HUES48 (cell line): ENCODE measurements at regions not wholly inside any gene's neighbourhood (a gene's known extent, or its start where the extent isn't known, plus 50 kb on each side); places are given as distances from the start of the nearest gene placed in this dataset.
A peak's percentile ranks its signal among the peaks of the same experiment; 100 is the strongest.
"Not testable (repeated sequence)": the region's sequence is repeated elsewhere in the genome, so short reads cannot be mapped to it uniquely, and the experiment has no call there.

Experiments used
- H3K27ac ChIP-seq: one replicate; pipeline ENCODE4 v1.7.0; 2013; ENCODE audit warnings: low read depth, low read length, inconsistent platforms
- H3K27me3 ChIP-seq: 2 replicates; pipeline ENCODE4 v1.6.1; 2013; ENCODE audit warnings: mild to moderate bottlenecking, low read length; ENCODE audit not compliant: control insufficient read depth, insufficient read depth
- H3K36me3 ChIP-seq: 2 replicates; pipeline ENCODE4 v1.6.1; 2013; ENCODE audit warnings: low read length; ENCODE audit not compliant: control insufficient read depth, insufficient read depth
- H3K4me1 ChIP-seq: 2 replicates; pipeline ENCODE4 v1.6.1; 2013; ENCODE audit warnings: mild to moderate bottlenecking, low read length; ENCODE audit not compliant: control insufficient read depth, insufficient read depth
- H3K4me3 ChIP-seq: 2 replicates; pipeline ENCODE4 v1.5.1; 2013; ENCODE audit warnings: mild to moderate bottlenecking, low read depth, low read length
- H3K9ac ChIP-seq: 2 replicates; pipeline ENCODE4 v1.6.1; 2013; ENCODE audit warnings: mild to moderate bottlenecking, low read depth, low read length, moderate library complexity
- H3K9me3 ChIP-seq: 2 replicates; pipeline ENCODE4 v1.6.1; 2013; ENCODE audit warnings: low read length; ENCODE audit not compliant: control insufficient read depth, insufficient read depth

- Histone ChIP-seq H3K9ac (no peak overlapping the region), H3K9me3 (peaks cover 17% of the 10 kb centered on the region), H3K4me3 (no peak overlapping the region), H3K4me1 (0 out of 2 replicates have a peak, but pooled peaks cover 2% of the 10 kb centered on the region), H3K27ac (no peak overlapping the region), H3K27me3 (no peaks in the 10 kb centered on the region), H3K36me3 (no peaks in the 10 kb centered on the region)
Observed at GRCh38 chr3:118146658-118147375, 887.8 kb downstream of the IGSF11 start.

DNA sequence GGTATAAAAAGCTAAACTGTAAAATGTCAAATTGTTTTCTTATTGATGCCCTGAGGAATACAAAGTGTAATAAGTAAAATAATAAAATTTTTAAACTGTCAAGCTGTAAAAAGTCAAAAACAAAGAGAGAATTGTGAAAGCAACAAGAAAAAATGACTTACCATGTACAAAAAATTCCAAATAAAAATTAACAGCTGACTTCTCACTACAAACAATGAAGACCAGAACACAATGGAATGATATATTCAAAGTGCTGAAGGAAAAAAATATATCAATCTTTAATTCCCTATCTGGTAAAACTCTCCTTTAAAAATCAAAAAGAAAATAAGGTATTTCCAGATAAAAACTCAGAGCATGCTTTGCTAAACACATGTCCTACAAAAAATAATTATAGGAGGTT, 883.5 kb downstream of the IGSF11 start:
- Histone ChIP-seq H3K36me3 (no peaks in the 10 kb centered on the region), H3K9ac (no peak overlapping the region), H3K4me1 (no peaks in the 10 kb centered on the region), H3K27ac (no peak overlapping the region), H3K27me3 (no peaks in the 10 kb centered on the region), H3K9me3 (peaks cover 23% of the 10 kb centered on the region), H3K4me3 (no peak overlapping the region)

DNA sequence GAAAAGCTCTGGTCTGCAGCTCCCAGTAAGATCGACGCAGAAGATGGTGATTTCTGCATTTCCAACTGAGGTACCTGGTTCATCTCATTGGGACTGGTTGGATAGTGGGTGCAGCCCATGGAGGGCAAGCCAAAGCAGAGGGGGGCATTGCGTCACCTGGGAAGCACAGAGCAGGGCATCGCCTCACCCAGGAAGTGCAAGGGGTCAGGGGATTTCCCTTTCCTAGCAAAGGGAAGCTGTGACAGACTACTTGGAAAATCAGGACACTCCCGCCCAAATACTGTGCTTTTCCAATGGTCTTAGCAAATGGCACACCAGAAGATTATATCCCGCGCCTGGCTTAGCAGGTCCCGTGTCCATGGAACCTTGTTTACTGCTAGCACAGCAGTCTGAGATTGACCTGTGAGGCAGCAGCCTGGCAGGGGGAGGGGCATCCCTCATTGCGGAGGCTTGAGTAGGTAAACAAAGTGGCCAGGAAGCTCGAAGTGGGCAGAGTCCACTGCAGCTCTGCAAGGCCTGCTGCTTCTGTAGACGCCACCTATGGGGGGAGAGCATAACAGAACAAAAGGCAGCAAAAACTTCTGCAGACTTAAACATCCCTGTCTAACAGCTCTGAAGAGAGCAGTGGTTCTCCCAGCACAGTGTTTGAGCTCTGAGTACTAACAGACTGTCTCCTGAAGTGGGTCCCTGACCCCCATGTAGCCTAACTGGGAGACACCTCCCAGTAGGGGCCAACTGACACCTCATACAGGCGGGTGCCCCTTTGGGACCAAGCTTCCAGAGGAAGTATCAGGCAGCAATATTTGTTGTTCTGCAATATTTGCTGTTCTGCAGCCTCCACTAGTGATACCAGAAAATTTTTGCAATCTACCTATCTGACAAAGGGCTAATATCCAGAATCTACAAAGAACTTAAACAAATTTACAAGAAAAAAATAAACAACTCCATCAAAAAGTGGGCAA, 871.7 kb downstream of the IGSF11 start:
- H3K27ac ChIP-seq, H3K27me3 ChIP-seq, H3K4me3 ChIP-seq, H3K4me1 ChIP-seq, H3K9ac ChIP-seq, H3K36me3 ChIP-seq: not testable (repeated sequence)
- peaks cover 20% of the 10 kb centered on the region for H3K9me3 ChIP-seq

- H3K36me3 ChIP-seq: no peaks in the 10 kb centered on the region
- H3K4me1 ChIP-seq: peaks cover 10% of the 10 kb centered on the region; the same call in 1 of the 2 replicates
- no peaks in the 10 kb centered on the region for H3K27me3 ChIP-seq
- no peak overlapping the region for H3K9ac ChIP-seq
- peaks cover 19% of the 10 kb centered on the region; the same call in 1 of the 2 replicates for H3K9me3 ChIP-seq
- H3K4me3 ChIP-seq: no peak overlapping the region
- no peak overlapping the region for H3K27ac ChIP-seq
Observed at GRCh38 chr3:118165413-118165812, 869.2 kb downstream of the IGSF11 start.

DNA sequence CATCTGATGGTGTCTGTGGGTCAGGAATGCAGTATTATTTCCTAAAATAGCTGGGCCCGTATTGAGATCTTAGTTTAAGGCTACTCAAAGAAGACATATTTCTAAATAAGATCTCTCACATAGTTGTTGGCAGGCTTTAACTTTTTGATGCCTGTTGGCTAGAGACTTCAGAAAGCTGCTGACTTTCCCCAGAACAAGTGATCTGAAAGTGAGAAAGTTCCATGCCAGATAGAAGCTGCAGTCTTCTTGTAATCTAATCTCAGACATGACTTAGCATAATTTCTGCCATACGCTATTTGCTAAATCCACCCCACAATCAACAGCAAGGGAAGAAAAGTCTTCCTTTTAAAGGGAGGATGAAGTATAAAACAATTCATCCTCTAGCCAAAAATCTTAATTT, 867.1 kb downstream of the IGSF11 start:
- H3K27ac ChIP-seq: no peak overlapping the region
- H3K9ac ChIP-seq: no peak overlapping the region
- H3K36me3 ChIP-seq: no peaks in the 10 kb centered on the region
- no peaks in the 10 kb centered on the region for H3K27me3 ChIP-seq
- no peak overlapping the region for H3K4me3 ChIP-seq
- peaks cover 4% of the 10 kb centered on the region; the same call in 1 of the 2 replicates for H3K9me3 ChIP-seq
- H3K4me1 ChIP-seq: peaks cover 10% of the 10 kb centered on the region; the same call in 1 of the 2 replicates

GRCh38 chr3:118168175-118168574, 866.5 kb downstream of the IGSF11 start:
- Histone ChIP-seq H3K9ac (no peak overlapping the region), H3K4me3 (no peak overlapping the region), H3K4me1 (peaks cover 10% of the 10 kb centered on the region; the same call in 1 of the 2 replicates), H3K27ac (peak overlapping the region; percentile 25), H3K27me3 (no peaks in the 10 kb centered on the region), H3K9me3 (no peaks in the 10 kb centered on the region), H3K36me3 (no peaks in the 10 kb centered on the region)

DNA sequence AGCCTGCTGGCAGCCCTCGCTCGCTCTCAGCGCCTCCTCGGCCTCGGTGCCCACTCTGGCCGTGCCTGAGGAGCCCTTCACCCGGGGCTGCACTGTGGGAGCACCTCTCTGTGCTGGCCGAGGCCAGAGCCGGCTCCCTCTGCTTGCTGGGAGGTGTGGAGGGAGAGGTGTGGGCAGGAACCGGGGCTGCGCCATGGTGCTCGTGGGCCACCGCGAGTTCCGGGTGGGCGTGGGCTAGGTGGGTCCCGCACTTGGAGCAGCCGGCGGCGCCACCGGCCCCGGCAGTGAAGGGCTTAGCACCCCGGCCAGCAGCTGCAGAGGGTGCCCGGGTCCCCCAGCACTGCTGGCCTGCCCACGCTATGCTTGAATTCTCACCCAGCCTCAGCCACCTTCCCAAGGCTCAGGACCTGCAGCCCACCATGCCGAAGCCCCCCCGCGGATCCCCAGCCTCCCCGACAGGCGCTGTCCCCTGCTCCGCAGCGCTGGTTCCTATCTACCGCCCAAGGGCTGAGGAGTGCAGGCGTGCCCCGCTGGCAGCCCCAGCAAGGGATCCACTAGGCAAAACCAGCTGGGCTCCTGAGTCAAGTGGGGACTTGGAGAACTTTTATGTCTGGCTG, 863.3 kb downstream of the IGSF11 start:
- no peak overlapping the region for H3K9ac ChIP-seq
- no peaks in the 10 kb centered on the region for H3K36me3 ChIP-seq
- H3K27me3 ChIP-seq: no peaks in the 10 kb centered on the region
- no peaks in the 10 kb centered on the region for H3K9me3 ChIP-seq
- peaks cover 10% of the 10 kb centered on the region; the same call in 1 of the 2 replicates for H3K4me1 ChIP-seq
- H3K27ac ChIP-seq: no peak overlapping the region
- no peak overlapping the region for H3K4me3 ChIP-seq

- Histone ChIP-seq H3K9me3 (no peaks in the 10 kb centered on the region), H3K27ac (no peak overlapping the region), H3K36me3 (no peaks in the 10 kb centered on the region), H3K4me1 (no peaks in the 10 kb centered on the region), H3K27me3 (no peaks in the 10 kb centered on the region), H3K9ac (no peak overlapping the region), H3K4me3 (no peak overlapping the region)
Observed at GRCh38 chr3:118180853-118181252, 853.8 kb downstream of the IGSF11 start.

DNA sequence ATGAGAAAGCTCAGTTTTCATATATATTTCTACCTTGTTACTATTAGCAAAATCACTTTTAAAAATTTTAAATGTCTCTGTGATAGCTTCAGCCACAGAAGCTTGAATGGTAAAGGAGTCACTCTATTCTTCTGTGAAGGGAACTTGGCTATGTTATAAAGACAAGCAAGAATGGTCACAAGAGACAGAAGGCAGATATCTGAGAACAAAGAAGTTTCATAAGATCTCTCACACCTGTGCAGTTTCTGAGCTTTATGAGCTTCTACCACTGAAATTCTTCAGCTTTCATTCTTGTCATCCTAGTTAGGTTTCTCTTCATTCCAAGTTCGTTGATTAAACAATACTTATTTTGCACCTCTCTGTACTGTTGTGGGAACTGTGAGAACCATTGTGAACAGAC, 853.4 kb downstream of the IGSF11 start:
- Histone ChIP-seq H3K9me3 (no peaks in the 10 kb centered on the region), H3K27me3 (no peaks in the 10 kb centered on the region), H3K27ac (no peak overlapping the region), H3K4me3 (no peak overlapping the region), H3K4me1 (no peaks in the 10 kb centered on the region), H3K9ac (no peak overlapping the region), H3K36me3 (no peaks in the 10 kb centered on the region)

- Histone ChIP-seq H3K36me3 (no peaks in the 10 kb centered on the region), H3K4me1 (no peaks in the 10 kb centered on the region), H3K27ac (no peak overlapping the region), H3K4me3 (no peak overlapping the region), H3K9me3 (no peaks in the 10 kb centered on the region), H3K9ac (no peak overlapping the region), H3K27me3 (no peaks in the 10 kb centered on the region)
Observed at GRCh38 chr3:118186051-118186450, 848.6 kb downstream of the IGSF11 start.
